A673 (cell line): ENCODE measurements at regions not wholly inside any gene's neighbourhood (a gene's known extent, or its start where the extent isn't known, plus 50 kb on each side); places are given as distances from the start of the nearest gene placed in this dataset.

Experiments
- BruUV-seq: library from RNA; stranded (reverse); fragments of 400-500 nt; replicated peaks from 2 replicates; lab custom pipeline; 2021; lab: Mats Ljungman, UMichigan
- CTCF ChIA-PET: fragments of 300-600 bp; sonication (Branson Sonifier 250); formaldehyde crosslinking; loops from one replicate; lab custom pipeline; 2022; ENCODE audit warnings: antibody characterized with exemption; lab: Charles Lee
- POLR2A ChIA-PET: fragments of 300-600 bp; sonication (Branson Sonifier 250); formaldehyde crosslinking; loops from one replicate; lab custom pipeline; 2022; ENCODE audit warnings: antibody characterized with exemption; ENCODE audit not compliant: low non-redundant PET; lab: Charles Lee
- DNase-seq: peaks from one replicate; pipeline ENCODE4 v3.0.0-alpha.2; 2015; ENCODE audit warnings: low spot score
- H3K27ac ChIP-seq: fragments of 200-600 bp; sonication (generic); 2 replicates; pipeline ENCODE4 v1.5.1; 2016; ENCODE audit warnings: mixed run types, low read depth, mild to moderate bottlenecking, mixed read lengths, antibody characterized with exemption, low read length; ENCODE audit not compliant: poor library complexity, severe bottlenecking
- H3K27me3 ChIP-seq: fragments of 200-600 bp; sonication (generic); replicated peaks from 2 replicates; pipeline ENCODE4 v1.6.1; 2017; ENCODE audit warnings: mixed run types, low read depth, mild to moderate bottlenecking, mixed read lengths, antibody characterized with exemption, low read length; ENCODE audit not compliant: insufficient read depth, poor library complexity
- H3K36me3 ChIP-seq: fragments of 200-600 bp; sonication (generic); 2 replicates; pipeline ENCODE4 v1.6.1; 2016; ENCODE audit warnings: mixed run types, mild to moderate bottlenecking, mixed read lengths, antibody characterized with exemption, low read length; ENCODE audit not compliant: insufficient read depth, poor library complexity, severe bottlenecking
- H3K4me1 ChIP-seq: fragments of 200-600 bp; sonication (generic); 2 replicates; pipeline ENCODE4 v1.6.1; 2017; ENCODE audit warnings: mixed run types, mild to moderate bottlenecking, mixed read lengths, antibody characterized with exemption, low read length; ENCODE audit not compliant: insufficient read depth, poor library complexity, severe bottlenecking
- H3K4me3 ChIP-seq: fragments of 200-600 bp; sonication (generic); 2 replicates; pipeline ENCODE4 v1.5.1; 2016; ENCODE audit warnings: low read depth, mixed run types, mild to moderate bottlenecking, mixed read lengths, low read length; ENCODE audit not compliant: poor library complexity, severe bottlenecking
- H3K9me3 ChIP-seq: fragments of 200-600 bp; sonication (generic); 2 replicates; pipeline ENCODE4 v1.6.1; 2016; ENCODE audit warnings: mixed run types, low read depth, mild to moderate bottlenecking, mixed read lengths, antibody characterized with exemption, low read length; ENCODE audit not compliant: poor library complexity, severe bottlenecking
- CTCF ChIP-seq: fragments of 300-800, 200-600 bp; sonication (generic); conservative IDR thresholded peaks from 2 replicates; pipeline ENCODE4 v1.5.1; 2017; ENCODE audit warnings: low read depth, mild to moderate bottlenecking, antibody characterized with exemption, low read length, moderate library complexity, mixed read lengths
- EZH2 ChIP-seq: fragments of 200-600 bp; sonication (generic); IDR thresholded peaks from 2 replicates; pipeline ENCODE4 v1.6.1; 2017; ENCODE audit warnings: borderline replicate concordance, low read depth, mild to moderate bottlenecking, mixed read lengths, antibody characterized with exemption, low read length; ENCODE audit not compliant: poor library complexity, severe bottlenecking
- intact Hi-C: fragments of 100-400 bp; cut with micrococcal nuclease; formaldehyde crosslinking; loops from one replicate; pipeline ENCODE4 v1.10.0; 2022; ENCODE audit not compliant: unreplicated experiment

- H3K9me3 ChIP-seq: no peaks in the 10 kb centered on the region
- BruUV-seq: no TSS peak
- H3K27ac ChIP-seq: no peak overlapping the region
- TF ChIP-seq CTCF (no peak), EZH2 (no peak)
- no peaks in the 10 kb centered on the region for H3K27me3 ChIP-seq
- ChIA-PET POLR2A (no interaction called here), CTCF (no interaction called here)
- intact Hi-C loops: no loop called here
- no peaks in the 10 kb centered on the region for H3K36me3 ChIP-seq
- H3K4me3 ChIP-seq: no peak overlapping the region
- no peak for DNase-seq
- no peaks in the 10 kb centered on the region for H3K4me1 ChIP-seq
These were observed 175.7 kb downstream of the ALDH8A1 start for GRCh38 chr6:134774201-134774638.

- no TSS peak for BruUV-seq
- Histone ChIP-seq H3K27me3 (no peaks in the 10 kb centered on the region), H3K4me1 (no peaks in the 10 kb centered on the region), H3K27ac (no peak overlapping the region), H3K9me3 (no peaks in the 10 kb centered on the region), H3K4me3 (no peak overlapping the region), H3K36me3 (no peaks in the 10 kb centered on the region)
- CTCF ChIA-PET: no interaction called here
- intact Hi-C loops: no loop called here
- POLR2A ChIA-PET: no interaction called here
- no peak for TF ChIP-seq CTCF
- no peak for TF ChIP-seq EZH2
- DNase-seq: no peak
These were observed 177.1 kb downstream of the ALDH8A1 start for GRCh38 chr6:134772671-134773360.

GRCh38 chr6:134768931-134769330 is 181.0 kb downstream of the ALDH8A1 start:
- CTCF ChIA-PET: no interaction called here

More at GRCh38 chr6:134768931-134769330, 181.0 kb downstream of the ALDH8A1 start:
- Histone ChIP-seq H3K27me3 (no peaks in the 10 kb centered on the region), H3K9me3 (no peaks in the 10 kb centered on the region), H3K36me3 (no peaks in the 10 kb centered on the region), H3K4me1 (no peaks in the 10 kb centered on the region), H3K4me3 (no peak overlapping the region), H3K27ac (no peak overlapping the region)
- POLR2A ChIA-PET: no interaction called here
- intact Hi-C loops: no loop called here
- no TSS peak for BruUV-seq
- no peak for DNase-seq
- no peak for TF ChIP-seq EZH2
- TF ChIP-seq CTCF: no peak
